Keratinocyte (primary cell): ENCODE measurements at regions not wholly inside any gene's neighbourhood (a gene's known extent, or its start where the extent isn't known, plus 50 kb on each side); places are given as distances from the start of the nearest gene placed in this dataset.
A peak's percentile ranks its signal among the peaks of the same experiment; 100 is the strongest.

Experiments used
- DNase-seq: peaks from one replicate; pipeline ENCODE4 v3.0.0-alpha.2; 2011; ENCODE audit warnings: low read depth, missing footprints, low spot score
- FAIRE-seq: peaks from 2 replicates; lab custom pipeline; 2011; peaks lifted over from hg19 to GRCh38; lab: Jason Lieb, UNC
- H2AFZ ChIP-seq: 2 replicates; pipeline ENCODE4 v1.6.0; 2012; ENCODE audit warnings: low read length, control low read depth, inconsistent platforms; ENCODE audit not compliant: control insufficient read depth
- H3K27ac ChIP-seq: 2 replicates; pipeline ENCODE4 v1.5.1; 2011; ENCODE audit warnings: low read length; ENCODE audit not compliant: control insufficient read depth, insufficient read depth
- H3K27me3 ChIP-seq: 3 replicates; pipeline ENCODE4 v1.6.0; 2011; ENCODE audit warnings: low read length; ENCODE audit not compliant: control insufficient read depth, insufficient read depth; ENCODE audit errors: extremely low read depth
- H3K36me3 ChIP-seq, 2 experiments: 2 replicates in 1 of 2; 3 replicates in 1 of 2; pipeline ENCODE4 v1.5.1; 2011; ENCODE audit warnings: low read length in 2 of 2, mild to moderate bottlenecking in 1 of 2; ENCODE audit not compliant: control insufficient read depth in 2 of 2, insufficient read depth in 2 of 2; ENCODE audit errors: extremely low read depth in 1 of 2
- H3K4me1 ChIP-seq: 3 replicates; pipeline ENCODE4 v1.5.1; 2011; ENCODE audit warnings: low read length; ENCODE audit not compliant: control insufficient read depth, insufficient read depth; ENCODE audit errors: extremely low read depth
- H3K4me2 ChIP-seq: 3 replicates; pipeline ENCODE4 v1.6.0; 2011; ENCODE audit warnings: low read depth, low read length; ENCODE audit not compliant: control insufficient read depth, insufficient read depth; ENCODE audit errors: extremely low read depth
- H3K4me3 ChIP-seq, 3 experiments: fragments of 200-600 bp in 1 of 3; sonication (generic) in 1 of 3; 2 replicates in 2 of 3; 3 replicates in 1 of 3; pipeline ENCODE4 v1.5.1; 2011 to 2016; ENCODE audit warnings: low read length in 3 of 3, mild to moderate bottlenecking in 3 of 3, control low read depth in 2 of 3, inconsistent platforms in 1 of 3, low read depth in 1 of 3, mixed read lengths in 1 of 3, mixed run types in 1 of 3, moderate library complexity in 1 of 3; ENCODE audit not compliant: control insufficient read depth in 2 of 3, insufficient read depth in 2 of 3; ENCODE audit errors: extremely low read depth in 1 of 3
- H3K79me2 ChIP-seq: 2 replicates; pipeline ENCODE4 v1.6.0; 2012; ENCODE audit warnings: low read length; ENCODE audit not compliant: control insufficient read depth, insufficient read depth
- H3K9ac ChIP-seq: 3 replicates; pipeline ENCODE4 v1.6.0; 2011; ENCODE audit warnings: low read length; ENCODE audit not compliant: control insufficient read depth, insufficient read depth; ENCODE audit errors: extremely low read depth
- H3K9me1 ChIP-seq: 3 replicates; pipeline ENCODE4 v1.6.0; 2011; ENCODE audit warnings: low read length; ENCODE audit not compliant: control insufficient read depth, insufficient read depth; ENCODE audit errors: extremely low read depth
- H3K9me3 ChIP-seq: 2 replicates; pipeline ENCODE4 v1.5.1; 2012; ENCODE audit warnings: low read depth, low read length; ENCODE audit not compliant: control insufficient read depth
- H4K20me1 ChIP-seq: 3 replicates; pipeline ENCODE4 v1.6.0; 2011; ENCODE audit warnings: low read length; ENCODE audit not compliant: control insufficient read depth, insufficient read depth; ENCODE audit errors: extremely low read depth
- CTCF ChIP-seq, 3 experiments: IDR thresholded peaks in 1 of 3; conservative IDR thresholded peaks in 1 of 3; optimal IDR thresholded peaks in 1 of 3; 2 replicates in 2 of 3; 3 replicates in 1 of 3; pipeline versions ENCODE3 to v1.5.1; 2011; ENCODE audit warnings: low read length in 3 of 3, mild to moderate bottlenecking in 3 of 3, moderate library complexity in 2 of 3, control low read depth in 1 of 3, inconsistent platforms in 1 of 3; ENCODE audit not compliant: insufficient read depth in 2 of 3; ENCODE audit errors: extremely low read depth in 1 of 3
- EZH2 ChIP-seq: IDR thresholded peaks from one replicate; pipeline ENCODE4 v1.6.1; 2012; ENCODE audit warnings: inconsistent platforms, mild to moderate bottlenecking, low read length, moderate library complexity
- dilution Hi-C: fragments of 300-500 bp; cut with MboI; formaldehyde crosslinking; loops from one replicate; pipeline ENCODE4 v1.7.0; 2020; ENCODE audit warnings: low sequenced_read_pairs; ENCODE audit not compliant: extremely low pct_ligation_motif_present

- no peak overlapping the region for H2AFZ ChIP-seq
Observed at GRCh38 chr7:128163473-128163872, 77.6 kb upstream of the LEP start.

GRCh38 chr7:128164061-128164954, 76.8 kb upstream of the LEP start:
- H3K9me3 ChIP-seq, result no peaks in the 10 kb centered on the region
- H3K79me2 ChIP-seq, result no peaks in the 10 kb centered on the region
- DNase-seq (peak; percentile 99), FAIRE-seq (peak; percentile 95)
- H3K4me1 ChIP-seq, result peaks cover 23% of the 10 kb centered on the region
- peak overlapping the region in 2 of 3 experiments; percentile 29 to 40 for H3K4me3 ChIP-seq
- H3K36me3 ChIP-seq, result no peaks in the 10 kb centered on the region
- no peaks in the 10 kb centered on the region for H4K20me1 ChIP-seq
- dilution Hi-C loops, result no loop called here
- H3K4me2 ChIP-seq, result peak overlapping the region; percentile 62
- peak overlapping the region; percentile 82 for H3K27ac ChIP-seq
- TF ChIP-seq CTCF (optimal IDR thresholded peaks at IDR 0.05 in 1 of 3, IDR thresholded peaks at IDR 0.05 in 1 of 3, conservative IDR thresholded peaks at IDR 0.05 in 1 of 3; ENCODE audit: extremely low read depth in 1 of 3, insufficient read depth in 2 of 3, low read length in 3 of 3) (no peak), EZH2 (no peak)
- H3K9ac ChIP-seq, result peak overlapping the region; percentile 65
- peaks cover 34% of the 10 kb centered on the region for H3K27me3 ChIP-seq
- H2AFZ ChIP-seq, result peak overlapping the region; percentile 48
- H3K9me1 ChIP-seq, result no peaks in the 10 kb centered on the region

More at GRCh38 chr7:128163473-128163872, 77.6 kb upstream of the LEP start:
- no peaks in the 10 kb centered on the region for H3K79me2 ChIP-seq
- no peaks in the 10 kb centered on the region for H4K20me1 ChIP-seq
- peak overlapping the region; percentile 60 for H3K27ac ChIP-seq
- no peak overlapping the region for H3K9ac ChIP-seq
- no peaks in the 10 kb centered on the region for H3K9me1 ChIP-seq
- no peak for FAIRE-seq
- H3K9me3 ChIP-seq, result no peaks in the 10 kb centered on the region
- H3K36me3 ChIP-seq, result no peaks in the 10 kb centered on the region
- H3K4me1 ChIP-seq, result peaks cover 23% of the 10 kb centered on the region
- peaks cover 26% of the 10 kb centered on the region for H3K27me3 ChIP-seq
- peak overlapping the region; percentile 62 for H3K4me2 ChIP-seq
- TF ChIP-seq EZH2, result no peak
- no peak for TF ChIP-seq CTCF (optimal IDR thresholded peaks at IDR 0.05 in 1 of 3, IDR thresholded peaks at IDR 0.05 in 1 of 3, conservative IDR thresholded peaks at IDR 0.05 in 1 of 3; ENCODE audit: extremely low read depth in 1 of 3, insufficient read depth in 2 of 3, low read length in 3 of 3)
- dilution Hi-C loops, result no loop called here
- H3K4me3 ChIP-seq, result no peak overlapping the region
- DNase-seq, result no peak
